ENCODE measurements at regions not wholly inside any gene's neighbourhood (a gene's known extent, or its start where the extent isn't known, plus 50 kb on each side); places are given as distances from the start of the nearest gene placed in this dataset.

DNA sequence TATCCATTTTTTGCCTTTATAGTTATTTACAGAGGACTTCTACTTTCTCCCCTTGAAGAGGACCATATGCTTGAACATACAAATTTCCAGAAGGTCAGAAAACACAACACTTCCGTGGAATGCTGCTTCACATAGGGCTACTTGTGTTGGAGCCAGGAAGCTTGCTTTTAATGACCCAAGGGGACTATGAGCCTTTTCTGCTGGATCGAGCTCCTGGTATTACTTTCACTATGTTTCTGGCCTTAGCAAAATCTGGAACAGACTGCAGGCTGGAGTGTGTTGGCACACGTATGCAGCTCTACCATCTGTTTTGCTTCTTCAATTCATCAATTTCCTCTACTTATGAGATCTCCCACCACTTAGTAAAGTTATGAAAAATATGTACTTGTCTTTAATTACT, 69.3 kb upstream of the CBLB start:
- TF ChIP-seq, protein P1, sequence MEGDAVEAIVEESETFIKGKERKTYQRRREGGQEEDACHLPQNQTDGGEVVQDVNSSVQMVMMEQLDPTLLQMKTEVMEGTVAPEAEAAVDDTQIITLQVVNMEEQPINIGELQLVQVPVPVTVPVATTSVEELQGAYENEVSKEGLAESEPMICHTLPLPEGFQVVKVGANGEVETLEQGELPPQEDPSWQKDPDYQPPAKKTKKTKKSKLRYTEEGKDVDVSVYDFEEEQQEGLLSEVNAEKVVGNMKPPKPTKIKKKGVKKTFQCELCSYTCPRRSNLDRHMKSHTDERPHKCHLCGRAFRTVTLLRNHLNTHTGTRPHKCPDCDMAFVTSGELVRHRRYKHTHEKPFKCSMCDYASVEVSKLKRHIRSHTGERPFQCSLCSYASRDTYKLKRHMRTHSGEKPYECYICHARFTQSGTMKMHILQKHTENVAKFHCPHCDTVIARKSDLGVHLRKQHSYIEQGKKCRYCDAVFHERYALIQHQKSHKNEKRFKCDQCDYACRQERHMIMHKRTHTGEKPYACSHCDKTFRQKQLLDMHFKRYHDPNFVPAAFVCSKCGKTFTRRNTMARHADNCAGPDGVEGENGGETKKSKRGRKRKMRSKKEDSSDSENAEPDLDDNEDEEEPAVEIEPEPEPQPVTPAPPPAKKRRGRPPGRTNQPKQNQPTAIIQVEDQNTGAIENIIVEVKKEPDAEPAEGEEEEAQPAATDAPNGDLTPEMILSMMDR (IDR thresholded peaks at IDR 0.05), result no peak
- no peak for TF ChIP-seq ZFX (IDR thresholded peaks at IDR 0.05; ENCODE audit: borderline replicate concordance)

Measured in 22Rv1 (cell line).